CD4-positive, alpha-beta T cell treated with Interleukin-6 at 100 ng/mL for 8 hours (primary cell): ENCODE measurements at regions not wholly inside any gene's neighbourhood (a gene's known extent, or its start where the extent isn't known, plus 50 kb on each side); places are given as distances from the start of the nearest gene placed in this dataset.
"Not testable (repeated sequence)": the region's sequence is repeated elsewhere in the genome, so short reads cannot be mapped to it uniquely, and the experiment has no call there.

Experiments
- DNase-seq: peaks from one replicate; pipeline ENCODE4 v3.0.0-alpha.2; 2020; ENCODE audit warnings: mixed read lengths, low spot score

GRCh38 chr3:153614140-153614539 lies 452.1 kb downstream of the RAP2B start:
- DNase-seq: no peak

- no peak for DNase-seq
Measured at GRCh38 chr3:153614563-153614962, 452.5 kb downstream of the RAP2B start.

- no peak for DNase-seq
Measured at GRCh38 chr3:153615863-153616262, 453.8 kb downstream of the RAP2B start.

GRCh38 chr3:153617463-153617862 lies 455.4 kb downstream of the RAP2B start:
- no peak for DNase-seq

GRCh38 chr3:153618176-153618575 lies 456.1 kb downstream of the RAP2B start:
- no peak for DNase-seq

- DNase-seq: no peak
Measured at GRCh38 chr3:153619268-153619667, 457.2 kb downstream of the RAP2B start.

GRCh38 chr3:153621953-153622352 lies 459.9 kb downstream of the RAP2B start:
- peak; percentile 47 for DNase-seq

GRCh38 chr3:153623834-153624233 lies 461.8 kb downstream of the RAP2B start:
- DNase-seq: no peak

- peak; percentile 21 for DNase-seq
Measured at GRCh38 chr3:153624310-153625030, 462.4 kb downstream of the RAP2B start.

- DNase-seq: no peak
Measured at GRCh38 chr3:153625506-153625905, 463.5 kb downstream of the RAP2B start.

GRCh38 chr3:153626158-153626557 lies 464.1 kb downstream of the RAP2B start:
- no peak for DNase-seq

- DNase-seq: no peak
Measured at GRCh38 chr3:153628591-153628990, 466.6 kb downstream of the RAP2B start.

- DNase-seq: no peak
Measured at GRCh38 chr3:153629148-153629547, 467.1 kb downstream of the RAP2B start.

GRCh38 chr3:153631102-153631501 lies 469.1 kb downstream of the RAP2B start:
- DNase-seq: no peak

- DNase-seq: no peak
Measured at GRCh38 chr3:153631664-153632063, 469.6 kb downstream of the RAP2B start.

- DNase-seq: no peak
Measured at GRCh38 chr3:153633407-153633806, 471.4 kb downstream of the RAP2B start.

GRCh38 chr3:153634683-153635082 lies 472.7 kb downstream of the RAP2B start:
- no peak for DNase-seq

- DNase-seq: no peak
Measured at GRCh38 chr3:153639631-153640030, 477.6 kb downstream of the RAP2B start.

- DNase-seq: no peak
Measured at GRCh38 chr3:153640689-153641665, 479.0 kb downstream of the RAP2B start.

GRCh38 chr3:153642576-153642975 lies 478.6 kb upstream of the ARHGEF26 start:
- DNase-seq: not testable (repeated sequence)

- DNase-seq: peak; percentile 15
Measured at GRCh38 chr3:153643471-153643870, 477.7 kb upstream of the ARHGEF26 start.

GRCh38 chr3:153649286-153649839 lies 471.8 kb upstream of the ARHGEF26 start:
- DNase-seq: no peak

- no peak for DNase-seq
Measured at GRCh38 chr3:153652076-153652475, 469.1 kb upstream of the ARHGEF26 start.
